GM12878 (cell line): ENCODE measurements at regions not wholly inside any gene's neighbourhood (a gene's known extent, or its start where the extent isn't known, plus 50 kb on each side); places are given as distances from the start of the nearest gene placed in this dataset.

Source experiments
- CBFB ChIP-seq: IDR thresholded peaks from 2 replicates; pipeline ENCODE4 v1.6.1; 2016; ENCODE audit warnings: antibody characterized with exemption, low read depth
- FOXM1 ChIP-seq: IDR thresholded peaks from 2 replicates; pipeline ENCODE4 v1.6.1; 2012; ENCODE audit warnings: low read depth, mild to moderate bottlenecking, inconsistent platforms, low read length, moderate library complexity
- MTA2 ChIP-seq: fragments of 450-650 bp; IDR thresholded peaks from 2 replicates; pipeline ENCODE4 v1.6.1; 2016; ENCODE audit warnings: low read depth, mild to moderate bottlenecking, moderate library complexity
- POLR2AphosphoS5 ChIP-seq: IDR thresholded peaks from 2 replicates; pipeline ENCODE4 v1.6.1; 2011; ENCODE audit warnings: mild to moderate bottlenecking, low read length, inconsistent platforms
- RFX5 ChIP-seq: IDR thresholded peaks from 2 replicates; pipeline ENCODE4 v1.6.1; 2011; ENCODE audit warnings: low read depth, low read length, improper control_type of control experiment
- SP1 ChIP-seq: IDR thresholded peaks from one replicate; pipeline ENCODE4 v1.6.1; 2011; ENCODE audit warnings: low read depth, low read length
- TF ChIP-seq, protein P1 (sequence below), 3 experiments: IDR thresholded peaks in 2 of 3; conservative IDR thresholded peaks in 1 of 3; 2 replicates each; pipeline ENCODE4 v1.5.1; 2011; ENCODE audit warnings: low read depth in 3 of 3, low read length in 3 of 3, mild to moderate bottlenecking in 3 of 3, control low read depth in 2 of 3, moderate library complexity in 2 of 3, inconsistent platforms in 1 of 3, mixed read lengths in 1 of 3; ENCODE audit not compliant: control insufficient read depth in 2 of 3, insufficient read depth in 1 of 3; ENCODE audit errors: extremely low read depth in 1 of 3
- TF ChIP-seq, protein P2 (sequence below): IDR thresholded peaks from 2 replicates; pipeline ENCODE4 v1.6.1; 2012; ENCODE audit warnings: low read depth, low read length, improper control_type of control experiment
- TF ChIP-seq, protein P3 (sequence below): fragments of 450-650 bp; IDR thresholded peaks from 2 replicates; pipeline ENCODE4 v1.6.1; 2017; ENCODE audit warnings: mild to moderate bottlenecking, moderate library complexity

DNA sequence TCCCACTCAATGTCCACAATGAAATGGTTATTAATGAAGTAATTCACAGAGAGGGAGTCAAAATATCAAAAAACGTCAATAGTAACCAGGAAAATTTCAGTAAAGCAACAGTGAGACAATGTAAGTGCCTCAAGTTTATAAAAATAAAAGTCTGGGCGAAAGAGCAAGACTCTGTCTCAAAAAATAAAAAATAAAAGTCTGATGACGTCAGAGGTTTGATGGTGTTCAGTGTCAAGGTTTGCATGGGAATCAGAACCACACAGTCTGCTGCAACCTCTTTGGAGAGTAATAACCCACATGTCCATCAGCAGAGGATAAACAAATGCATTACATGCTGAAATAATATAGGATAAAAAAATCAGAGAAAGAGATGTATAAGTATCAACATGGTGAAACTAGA lies 152.4 kb downstream of the ASCL1 start:
- no peak for TF ChIP-seq CBFB
- TF ChIP-seq MTA2, result no peak
- TF ChIP-seq POLR2AphosphoS5, result no peak
- TF ChIP-seq, protein P1, sequence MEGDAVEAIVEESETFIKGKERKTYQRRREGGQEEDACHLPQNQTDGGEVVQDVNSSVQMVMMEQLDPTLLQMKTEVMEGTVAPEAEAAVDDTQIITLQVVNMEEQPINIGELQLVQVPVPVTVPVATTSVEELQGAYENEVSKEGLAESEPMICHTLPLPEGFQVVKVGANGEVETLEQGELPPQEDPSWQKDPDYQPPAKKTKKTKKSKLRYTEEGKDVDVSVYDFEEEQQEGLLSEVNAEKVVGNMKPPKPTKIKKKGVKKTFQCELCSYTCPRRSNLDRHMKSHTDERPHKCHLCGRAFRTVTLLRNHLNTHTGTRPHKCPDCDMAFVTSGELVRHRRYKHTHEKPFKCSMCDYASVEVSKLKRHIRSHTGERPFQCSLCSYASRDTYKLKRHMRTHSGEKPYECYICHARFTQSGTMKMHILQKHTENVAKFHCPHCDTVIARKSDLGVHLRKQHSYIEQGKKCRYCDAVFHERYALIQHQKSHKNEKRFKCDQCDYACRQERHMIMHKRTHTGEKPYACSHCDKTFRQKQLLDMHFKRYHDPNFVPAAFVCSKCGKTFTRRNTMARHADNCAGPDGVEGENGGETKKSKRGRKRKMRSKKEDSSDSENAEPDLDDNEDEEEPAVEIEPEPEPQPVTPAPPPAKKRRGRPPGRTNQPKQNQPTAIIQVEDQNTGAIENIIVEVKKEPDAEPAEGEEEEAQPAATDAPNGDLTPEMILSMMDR (IDR thresholded peaks at IDR 0.05 in 2 of 3, conservative IDR thresholded peaks at IDR 0.05 in 1 of 3; ENCODE audit: control insufficient read depth in 2 of 3, extremely low read depth in 1 of 3, insufficient read depth in 1 of 3, low read depth in 3 of 3, low read length in 3 of 3), result no peak
- TF ChIP-seq, protein P2, sequence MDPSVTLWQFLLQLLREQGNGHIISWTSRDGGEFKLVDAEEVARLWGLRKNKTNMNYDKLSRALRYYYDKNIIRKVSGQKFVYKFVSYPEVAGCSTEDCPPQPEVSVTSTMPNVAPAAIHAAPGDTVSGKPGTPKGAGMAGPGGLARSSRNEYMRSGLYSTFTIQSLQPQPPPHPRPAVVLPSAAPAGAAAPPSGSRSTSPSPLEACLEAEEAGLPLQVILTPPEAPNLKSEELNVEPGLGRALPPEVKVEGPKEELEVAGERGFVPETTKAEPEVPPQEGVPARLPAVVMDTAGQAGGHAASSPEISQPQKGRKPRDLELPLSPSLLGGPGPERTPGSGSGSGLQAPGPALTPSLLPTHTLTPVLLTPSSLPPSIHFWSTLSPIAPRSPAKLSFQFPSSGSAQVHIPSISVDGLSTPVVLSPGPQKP, result no peak
- no peak for TF ChIP-seq RFX5
- no peak for TF ChIP-seq FOXM1
- TF ChIP-seq SP1, result no peak
- TF ChIP-seq, protein P3, sequence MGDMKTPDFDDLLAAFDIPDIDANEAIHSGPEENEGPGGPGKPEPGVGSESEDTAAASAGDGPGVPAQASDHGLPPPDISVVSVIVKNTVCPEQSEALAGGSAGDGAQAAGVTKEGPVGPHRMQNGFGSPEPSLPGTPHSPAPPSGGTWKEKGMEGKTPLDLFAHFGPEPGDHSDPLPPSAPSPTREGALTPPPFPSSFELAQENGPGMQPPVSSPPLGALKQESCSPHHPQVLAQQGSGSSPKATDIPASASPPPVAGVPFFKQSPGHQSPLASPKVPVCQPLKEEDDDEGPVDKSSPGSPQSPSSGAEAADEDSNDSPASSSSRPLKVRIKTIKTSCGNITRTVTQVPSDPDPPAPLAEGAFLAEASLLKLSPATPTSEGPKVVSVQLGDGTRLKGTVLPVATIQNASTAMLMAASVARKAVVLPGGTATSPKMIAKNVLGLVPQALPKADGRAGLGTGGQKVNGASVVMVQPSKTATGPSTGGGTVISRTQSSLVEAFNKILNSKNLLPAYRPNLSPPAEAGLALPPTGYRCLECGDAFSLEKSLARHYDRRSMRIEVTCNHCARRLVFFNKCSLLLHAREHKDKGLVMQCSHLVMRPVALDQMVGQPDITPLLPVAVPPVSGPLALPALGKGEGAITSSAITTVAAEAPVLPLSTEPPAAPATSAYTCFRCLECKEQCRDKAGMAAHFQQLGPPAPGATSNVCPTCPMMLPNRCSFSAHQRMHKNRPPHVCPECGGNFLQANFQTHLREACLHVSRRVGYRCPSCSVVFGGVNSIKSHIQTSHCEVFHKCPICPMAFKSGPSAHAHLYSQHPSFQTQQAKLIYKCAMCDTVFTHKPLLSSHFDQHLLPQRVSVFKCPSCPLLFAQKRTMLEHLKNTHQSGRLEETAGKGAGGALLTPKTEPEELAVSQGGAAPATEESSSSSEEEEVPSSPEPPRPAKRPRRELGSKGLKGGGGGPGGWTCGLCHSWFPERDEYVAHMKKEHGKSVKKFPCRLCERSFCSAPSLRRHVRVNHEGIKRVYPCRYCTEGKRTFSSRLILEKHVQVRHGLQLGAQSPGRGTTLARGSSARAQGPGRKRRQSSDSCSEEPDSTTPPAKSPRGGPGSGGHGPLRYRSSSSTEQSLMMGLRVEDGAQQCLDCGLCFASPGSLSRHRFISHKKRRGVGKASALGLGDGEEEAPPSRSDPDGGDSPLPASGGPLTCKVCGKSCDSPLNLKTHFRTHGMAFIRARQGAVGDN, result no peak
